HG02981 (cell line): ENCODE measurements at regions not wholly inside any gene's neighbourhood (a gene's known extent, or its start where the extent isn't known, plus 50 kb on each side); places are given as distances from the start of the nearest gene placed in this dataset.
"Not testable (repeated sequence)": the region's sequence is repeated elsewhere in the genome, so short reads cannot be mapped to it uniquely, and the experiment has no call there.

Experiments used
- ATAC-seq: cut with Tn5 transposase; IDR thresholded peaks from one replicate; pipeline ENCODE4 v1.9.1; 2021; ENCODE audit warnings: mild to moderate bottlenecking, moderate library complexity; ENCODE audit not compliant: unreplicated experiment

DNA sequence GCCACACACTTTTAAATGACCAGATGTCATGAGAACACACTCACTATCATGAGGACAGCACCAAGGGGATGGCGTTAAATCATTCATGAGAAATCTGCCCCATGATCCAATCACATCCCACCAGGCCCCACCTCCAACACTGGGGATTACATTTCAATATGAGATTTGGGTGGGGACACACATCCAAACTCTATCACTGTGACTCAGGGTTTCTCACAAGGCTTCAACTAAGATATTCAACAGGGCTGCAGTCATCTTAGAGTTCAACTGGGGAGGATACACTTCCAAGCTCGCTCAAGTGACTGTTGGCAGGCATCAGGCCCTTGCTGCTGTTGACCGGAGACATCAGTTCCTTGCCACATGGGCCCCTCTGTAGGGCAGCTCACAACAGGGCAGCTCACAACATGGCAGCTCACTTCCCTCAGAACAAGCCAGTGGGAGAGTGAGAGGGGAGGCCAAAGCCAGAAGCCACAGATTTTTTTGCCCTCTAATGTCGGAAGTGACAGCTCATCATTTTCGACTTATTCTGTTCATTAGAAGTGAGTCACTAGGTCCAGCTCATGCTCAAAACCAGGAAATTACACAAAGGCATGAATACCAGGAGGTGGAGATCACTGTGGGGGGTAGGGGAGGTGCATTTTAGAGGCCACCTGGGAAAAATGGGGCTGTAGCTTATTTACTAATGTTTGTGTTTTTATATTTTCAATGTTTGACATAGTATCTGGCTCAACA is 50.8 kb upstream of the PTHLH start:
- no peak for ATAC-seq

DNA sequence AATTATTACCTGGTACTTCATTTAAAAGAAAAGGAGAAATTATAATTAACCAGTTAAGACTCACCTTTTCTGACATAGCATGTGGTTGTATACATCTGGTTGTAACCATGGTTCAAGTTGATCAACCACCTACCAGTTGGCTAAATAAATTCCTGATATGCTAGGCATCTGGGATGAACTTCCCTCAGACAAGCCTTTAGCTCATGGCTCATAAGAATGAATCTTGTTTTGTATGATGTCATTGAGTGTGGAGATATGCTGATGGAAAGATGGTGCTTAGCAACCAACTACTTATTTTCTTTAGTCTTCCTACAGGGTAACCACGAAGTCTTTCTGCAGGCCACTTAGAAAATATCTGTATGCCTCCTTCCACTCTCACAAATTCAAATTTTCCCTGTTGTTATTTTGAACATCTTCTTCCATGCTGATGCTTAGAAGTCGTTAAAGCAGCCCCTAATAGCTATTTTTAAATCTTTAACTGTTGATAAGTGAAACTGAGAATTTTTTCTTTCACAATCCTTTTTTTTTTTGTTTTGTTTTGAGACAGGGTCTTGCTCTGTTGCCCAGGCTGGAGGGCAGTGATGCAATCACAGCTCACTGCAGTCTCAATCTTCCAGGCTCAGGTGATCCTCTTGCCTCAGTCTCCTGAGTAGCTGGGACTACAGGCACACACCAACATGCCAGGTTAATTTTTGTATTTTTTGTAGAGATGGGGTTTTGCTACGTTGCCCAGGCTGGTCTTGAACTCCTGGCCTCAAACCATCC is 51.9 kb upstream of the PTHLH start:
- ATAC-seq = no peak

DNA sequence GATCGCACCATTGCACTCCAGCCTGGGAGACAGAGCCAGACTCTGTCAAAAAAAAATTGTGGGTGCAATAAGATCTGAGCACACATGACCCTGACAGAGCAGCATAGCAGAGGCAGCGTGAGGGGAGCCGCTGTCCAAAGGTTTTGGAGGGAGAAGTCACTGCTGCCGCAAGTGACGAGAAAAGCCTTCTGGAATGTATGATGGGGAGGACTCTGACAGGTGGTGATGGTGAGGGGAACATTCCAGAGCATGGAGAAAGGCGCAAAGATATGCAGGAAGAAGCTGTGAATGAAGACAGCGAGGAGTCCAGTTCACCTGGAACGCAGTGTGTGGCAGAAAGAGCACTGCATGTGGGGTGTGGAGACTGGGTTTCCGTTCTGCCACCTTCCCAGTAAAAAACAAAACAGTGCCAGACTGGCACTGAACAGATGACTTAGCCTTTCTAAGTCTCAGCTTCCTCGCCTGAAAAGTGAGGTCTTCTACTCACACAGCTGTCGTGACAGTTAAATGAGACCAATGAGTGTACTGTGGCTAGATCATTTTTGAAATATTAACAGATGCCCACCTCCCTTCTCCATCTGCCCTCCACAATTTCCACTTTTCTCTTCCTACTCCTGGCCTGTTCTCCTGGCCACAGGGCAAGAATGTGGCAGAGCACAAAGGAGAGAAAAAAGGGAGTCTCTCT is 53.4 kb upstream of the PTHLH start:
- ATAC-seq = no peak

DNA sequence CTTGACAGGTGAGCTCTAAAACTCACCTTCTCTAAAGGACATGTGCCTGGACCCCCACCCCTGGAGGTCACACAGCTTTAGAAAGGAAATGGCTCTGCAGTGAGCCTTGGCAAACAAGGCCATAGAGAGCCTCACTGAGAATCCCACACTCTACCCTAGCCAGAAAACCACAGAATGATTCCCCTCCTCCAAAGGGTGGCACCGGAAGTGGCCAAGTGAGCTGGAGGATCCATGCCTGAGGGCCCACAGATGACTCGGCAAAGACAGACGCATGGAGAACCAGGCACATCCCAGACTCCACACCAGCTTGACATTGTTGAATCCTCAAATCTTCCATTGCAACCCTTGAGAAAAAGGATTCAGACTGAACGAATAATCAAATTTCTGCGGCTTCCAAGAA is 54.2 kb upstream of the PTHLH start:
- no peak for ATAC-seq

DNA sequence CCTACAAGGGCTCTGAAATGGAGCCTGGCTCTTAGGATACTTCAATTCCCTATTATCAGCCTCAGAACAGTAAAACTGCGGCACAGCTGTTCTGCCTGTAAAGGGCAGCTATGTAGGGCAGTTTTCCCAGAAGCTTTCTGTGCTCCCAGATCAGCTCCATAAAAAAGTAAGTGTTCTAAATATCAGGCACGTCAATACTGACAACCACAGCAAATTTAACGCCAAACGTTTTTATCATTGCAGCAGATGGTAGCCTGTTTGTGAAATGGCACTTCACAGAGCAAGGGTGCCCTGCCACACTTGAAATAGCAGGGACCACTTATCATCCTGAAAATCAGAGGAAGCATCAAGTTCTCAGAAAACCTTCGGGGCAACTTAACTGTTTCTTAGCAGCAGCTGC is 54.8 kb upstream of the PTHLH start:
- no peak for ATAC-seq

DNA sequence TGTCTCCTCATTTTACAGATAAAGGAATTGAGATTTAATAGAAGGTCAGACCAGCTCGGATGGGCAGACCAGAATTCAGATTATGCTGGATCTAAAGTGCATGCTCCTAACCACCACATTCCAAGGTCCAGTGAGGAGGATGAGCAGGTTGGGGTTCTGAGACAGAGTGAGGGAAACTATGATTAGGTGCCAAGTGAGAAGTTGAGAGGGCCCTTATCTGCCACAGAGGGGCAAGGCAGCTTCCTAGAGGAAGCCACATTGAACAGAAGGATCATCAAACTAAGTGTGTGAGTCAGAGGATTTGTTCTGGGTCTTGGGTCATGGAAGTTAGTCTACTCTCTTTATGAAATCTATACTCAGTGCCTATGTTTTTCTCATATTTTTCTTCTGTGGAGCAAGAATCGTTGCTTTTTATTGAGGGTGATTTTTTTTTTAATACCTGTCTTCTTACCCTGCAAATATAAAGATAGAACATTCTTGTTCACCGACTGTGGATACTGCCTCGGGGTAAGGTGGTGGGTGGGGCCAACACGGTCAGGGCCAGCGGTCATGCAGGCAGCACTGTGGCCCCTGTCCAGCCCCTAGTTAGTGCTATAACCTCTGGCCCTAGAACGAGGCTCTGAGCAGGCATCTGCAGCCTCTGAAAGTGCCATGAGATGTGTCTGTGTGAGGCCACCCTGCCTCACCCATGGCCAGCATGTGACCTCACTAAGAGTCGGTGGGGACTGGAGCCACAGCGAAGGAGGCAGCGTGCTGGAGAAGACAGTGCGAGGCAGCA is 55.6 kb upstream of the PTHLH start:
- no peak for ATAC-seq

DNA sequence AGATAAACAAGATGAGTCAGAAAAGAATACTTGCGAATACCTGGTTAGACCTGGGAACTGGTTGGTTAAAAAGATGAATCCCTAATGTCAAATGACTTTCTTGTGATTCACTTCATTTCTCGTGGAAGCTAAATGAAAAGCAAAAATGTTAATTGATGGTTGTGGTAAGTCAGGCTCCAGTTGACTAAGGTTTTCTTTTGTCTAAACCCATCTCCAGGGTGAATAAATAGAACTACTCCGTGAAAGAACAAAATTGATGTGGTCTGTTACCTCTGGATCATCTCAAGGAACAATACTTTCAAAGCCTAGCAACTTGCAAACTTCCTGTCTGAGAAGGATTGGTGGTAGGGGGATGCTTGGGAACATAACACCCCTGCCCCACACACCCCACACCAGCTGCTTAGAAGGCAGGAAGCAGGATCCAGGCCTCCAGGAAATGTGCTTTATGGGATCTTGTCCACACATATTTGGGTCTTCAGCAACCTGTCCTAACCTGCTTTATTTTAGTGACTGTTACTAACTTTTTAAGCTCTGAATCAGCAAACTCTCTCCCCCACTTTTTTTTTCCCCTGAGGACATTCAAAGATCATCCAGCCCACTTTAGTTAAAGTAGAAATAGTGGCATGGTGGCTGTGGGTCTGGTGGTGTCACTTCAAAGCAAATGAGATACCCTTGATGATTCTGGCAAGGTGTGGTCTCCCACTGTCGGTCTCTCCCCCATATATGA is 60.4 kb upstream of the PTHLH start:
- ATAC-seq = no peak

DNA sequence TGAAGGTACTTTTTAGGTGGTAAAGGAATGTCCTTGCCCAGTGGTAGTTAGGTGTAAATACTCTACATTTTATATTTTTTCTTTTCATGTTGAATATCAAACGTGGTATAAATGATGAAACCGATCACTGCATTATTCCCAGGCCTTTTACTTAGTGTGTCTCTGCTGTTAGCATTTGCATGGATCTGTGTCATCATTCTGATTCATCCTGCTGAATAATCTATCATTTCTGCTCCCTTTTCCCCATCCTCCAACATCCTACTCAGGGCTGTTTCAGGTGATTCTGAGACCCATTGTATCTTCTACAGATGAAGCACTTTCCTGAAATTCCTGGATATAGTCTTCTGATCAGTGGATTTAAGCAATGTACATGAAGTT is 61.0 kb upstream of the PTHLH start:
- no peak for ATAC-seq

DNA sequence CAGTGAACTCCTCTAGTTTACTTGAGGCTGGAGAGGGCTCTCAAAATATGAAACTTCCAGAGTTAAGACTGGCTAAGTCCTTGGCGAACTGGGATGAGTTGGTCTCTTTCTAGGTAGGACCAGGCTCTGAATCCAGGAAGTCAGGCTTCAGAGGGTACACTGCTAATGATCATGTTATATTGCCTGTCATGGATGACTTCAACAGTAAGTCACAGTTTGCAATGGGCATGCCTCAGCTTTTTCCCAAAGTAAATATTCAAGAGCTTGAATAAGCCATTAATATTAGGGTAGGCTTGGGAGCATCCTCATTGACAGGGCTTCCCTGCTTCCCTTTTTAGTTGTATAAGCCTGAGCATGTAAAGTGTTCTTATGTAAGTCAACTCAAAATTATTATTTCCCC is 61.7 kb upstream of the PTHLH start:
- ATAC-seq = no peak

DNA sequence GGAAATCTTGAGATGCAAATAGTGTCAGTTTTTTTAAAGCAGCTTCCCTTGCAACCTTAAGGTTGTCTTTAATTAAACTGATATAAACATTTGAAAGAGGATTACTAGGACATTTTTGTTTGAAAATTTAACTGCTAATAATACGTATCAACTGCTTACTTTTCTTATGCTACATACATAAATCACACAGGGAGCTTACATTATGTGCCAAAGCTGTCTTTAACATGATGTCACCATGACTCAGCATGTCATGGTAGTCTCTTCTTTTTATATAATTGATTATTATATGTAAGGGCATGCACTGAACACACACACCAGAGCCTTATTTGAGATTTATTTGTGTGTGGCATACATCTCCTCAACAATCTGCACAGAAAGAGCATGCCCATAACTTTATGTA is 63.0 kb upstream of the PTHLH start:
- ATAC-seq = no peak

DNA sequence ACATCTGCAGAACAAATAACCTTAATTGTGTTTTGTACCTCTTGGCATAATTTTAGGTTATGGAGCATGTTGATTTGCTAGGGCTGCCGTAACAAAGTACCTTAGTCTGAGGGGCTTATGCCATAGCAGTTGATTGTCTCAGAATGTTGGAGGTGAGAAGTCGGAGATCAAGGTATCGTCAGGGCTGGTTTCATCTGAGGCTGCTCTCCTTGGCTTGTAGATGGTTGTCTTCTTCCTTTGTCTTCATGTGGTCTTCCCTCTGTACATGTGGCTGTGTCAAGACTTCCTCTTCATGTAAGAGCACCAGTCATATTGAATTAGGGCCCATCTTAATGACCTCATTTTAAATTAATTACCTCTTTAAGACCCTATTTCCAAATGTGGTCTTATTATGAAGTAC is 64.4 kb upstream of the PTHLH start:
- ATAC-seq = no peak

DNA sequence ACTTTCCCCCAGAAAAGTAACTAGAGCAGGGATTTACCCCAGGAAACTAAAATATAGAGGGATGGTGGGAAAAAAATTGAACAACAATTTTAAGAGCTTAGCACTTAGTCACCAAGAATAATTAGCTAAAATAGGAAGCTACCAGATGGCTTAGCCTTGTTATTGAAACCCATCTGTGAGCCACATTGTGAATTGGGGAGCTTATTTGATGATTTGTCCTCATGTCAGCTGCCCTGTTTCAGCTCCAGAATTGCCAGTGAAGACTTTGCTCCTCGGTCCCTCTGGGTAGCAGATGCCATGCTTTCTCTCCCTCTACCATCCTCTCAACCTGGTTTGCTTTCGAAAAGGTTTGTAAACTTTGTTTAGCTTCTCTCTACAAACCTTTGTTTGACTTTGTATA is 67.7 kb upstream of the PTHLH start:
- ATAC-seq = no peak

DNA sequence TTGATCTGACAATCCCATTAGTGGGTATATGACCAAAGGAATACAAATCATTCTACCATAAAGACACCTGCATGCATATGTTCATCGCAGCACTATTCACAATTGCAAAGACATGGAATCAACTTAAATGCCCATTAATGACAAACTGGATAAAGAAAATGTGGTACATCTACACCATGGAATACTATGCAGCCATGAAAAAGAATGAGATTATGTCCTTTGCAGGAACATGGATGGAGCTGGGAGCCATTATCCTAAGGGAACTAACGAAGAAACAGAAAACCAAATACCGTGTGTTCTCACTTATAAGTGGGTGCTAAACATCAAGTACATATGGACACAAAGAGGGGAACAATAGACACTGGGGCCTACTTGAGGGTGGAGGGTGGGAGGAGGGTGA is 74.1 kb upstream of the PTHLH start:
- not testable (repeated sequence) for ATAC-seq

DNA sequence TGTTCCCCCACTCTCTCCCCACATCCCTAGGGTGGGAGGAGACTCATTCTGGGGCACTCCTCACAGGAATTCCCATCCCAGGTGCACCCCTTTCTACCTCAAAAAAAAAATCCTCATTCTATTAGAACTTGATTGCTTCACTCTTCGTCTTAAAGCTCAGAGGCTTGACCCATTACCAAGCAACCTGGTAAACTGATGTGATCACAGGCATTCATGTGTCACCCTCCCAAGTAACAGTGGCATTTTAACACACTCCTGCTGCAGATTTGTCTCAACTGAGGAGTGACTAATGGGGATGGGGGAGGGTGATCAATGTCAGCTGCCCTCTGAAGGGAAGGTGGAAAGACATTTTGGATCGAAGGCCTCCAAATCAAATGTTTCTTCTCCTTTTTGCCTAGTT is 78.1 kb upstream of the PTHLH start:
- no peak for ATAC-seq

DNA sequence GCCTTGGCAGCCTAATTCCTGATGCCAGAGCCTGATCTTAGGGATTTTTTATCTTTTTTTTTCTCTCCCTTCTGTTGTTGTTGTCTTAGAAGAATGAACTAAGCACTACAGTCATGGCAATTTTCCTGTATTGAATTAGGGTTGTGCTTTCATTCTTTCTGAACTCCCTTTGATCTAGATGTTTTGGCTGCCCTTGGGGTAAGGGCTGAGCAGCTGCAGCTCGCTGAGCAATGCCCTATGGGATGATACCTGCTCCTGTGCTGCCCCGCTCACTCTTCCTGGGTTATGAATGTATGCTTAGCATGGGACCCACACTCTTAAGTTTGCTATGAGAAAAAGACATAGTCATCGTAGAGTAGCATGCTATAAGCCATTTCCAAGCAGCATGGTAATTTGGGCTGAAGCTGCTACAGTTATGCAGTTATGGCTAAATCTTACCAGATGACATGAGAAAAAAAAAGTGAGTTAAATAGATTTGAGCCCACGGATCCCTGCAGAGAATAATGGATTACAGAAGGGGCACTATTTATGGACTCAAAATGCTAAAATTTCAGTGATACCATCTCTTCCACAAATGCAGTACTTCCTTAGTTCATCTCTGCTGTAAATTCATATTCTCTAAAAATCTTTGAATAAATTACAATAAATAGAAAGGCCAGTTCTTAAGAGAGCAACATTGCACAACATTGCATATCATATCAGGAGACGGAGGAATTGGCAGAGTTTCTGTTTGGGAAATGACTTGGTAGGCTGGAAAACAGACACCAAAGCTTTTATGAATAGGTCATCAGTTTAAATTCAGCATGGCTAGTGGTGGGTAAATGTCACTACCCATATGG is 79.2 kb upstream of the PTHLH start:
- ATAC-seq = no peak

DNA sequence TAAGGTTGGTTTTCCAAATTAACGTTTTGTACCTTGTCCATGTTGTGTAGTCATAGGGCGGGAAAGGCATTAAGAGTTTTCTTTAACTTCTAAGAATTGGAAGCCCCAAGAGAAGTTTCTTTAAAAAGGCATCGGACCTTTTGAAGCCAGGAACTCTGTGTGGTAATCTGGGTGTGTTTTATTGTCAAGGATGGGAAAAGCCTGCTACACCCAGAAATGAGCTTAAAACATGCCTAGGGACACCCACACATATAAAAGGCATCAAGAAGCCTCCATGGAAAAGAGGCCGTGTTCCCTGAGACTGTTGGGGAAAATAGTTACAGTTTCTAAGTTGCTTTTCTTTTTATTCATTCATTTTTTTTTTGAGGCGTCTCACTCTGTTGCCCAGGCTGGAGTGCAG is 81.0 kb upstream of the PTHLH start:
- no peak for ATAC-seq

DNA sequence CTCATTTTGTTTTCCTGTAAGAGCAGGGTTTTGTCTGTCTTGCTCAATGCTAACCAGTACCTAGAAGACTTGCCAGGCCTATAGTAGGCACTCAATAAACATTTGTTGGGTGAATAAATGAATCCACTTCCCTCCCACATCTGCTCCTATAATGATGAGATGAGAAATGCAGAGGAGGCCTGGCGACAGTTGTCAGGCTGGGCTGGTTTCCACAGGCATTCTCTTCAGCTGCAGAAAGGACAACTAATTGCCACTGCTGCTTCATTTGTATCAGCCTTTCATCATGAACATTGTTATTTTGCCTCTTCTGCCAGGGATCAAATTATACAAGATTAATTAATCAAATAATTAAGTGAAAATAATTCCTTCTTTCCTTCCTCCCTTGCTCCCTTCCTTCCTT is 82.0 kb upstream of the PTHLH start:
- ATAC-seq = no peak

DNA sequence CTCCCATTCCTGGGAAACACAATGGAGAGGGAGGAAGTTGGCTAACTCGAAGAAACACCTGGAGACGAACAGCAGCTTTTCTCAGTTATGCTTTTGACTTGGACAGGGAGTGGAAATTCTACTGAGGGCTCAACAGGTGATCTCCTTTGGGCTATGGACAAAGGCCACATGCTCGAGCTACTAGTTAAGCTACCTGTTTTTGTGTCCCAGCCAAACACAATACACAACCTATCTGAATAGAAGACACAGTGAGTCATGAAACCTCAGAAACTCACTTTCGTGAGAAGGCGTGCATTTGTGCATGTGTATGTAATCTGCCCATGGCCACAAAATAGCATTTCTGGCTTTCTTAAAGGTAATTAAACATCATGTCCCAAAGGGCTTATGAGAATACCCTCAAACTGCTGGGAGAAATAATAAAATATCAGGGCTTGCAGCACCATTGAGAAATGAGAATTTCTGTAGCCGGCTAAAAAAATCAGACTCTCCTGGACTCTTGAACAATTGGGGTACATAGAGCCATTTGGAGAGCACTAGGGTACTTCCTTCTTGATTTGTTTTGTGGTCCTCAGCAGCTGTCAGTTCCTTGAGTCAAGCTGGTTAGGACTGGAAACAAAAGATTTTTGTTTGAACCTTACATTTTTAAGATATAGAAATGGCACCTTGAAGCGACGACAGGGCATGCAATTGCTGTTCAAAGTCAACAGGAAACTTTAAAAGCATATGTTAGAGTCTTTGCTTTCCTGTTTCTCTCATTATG is 85.5 kb upstream of the PTHLH start:
- ATAC-seq = no peak

DNA sequence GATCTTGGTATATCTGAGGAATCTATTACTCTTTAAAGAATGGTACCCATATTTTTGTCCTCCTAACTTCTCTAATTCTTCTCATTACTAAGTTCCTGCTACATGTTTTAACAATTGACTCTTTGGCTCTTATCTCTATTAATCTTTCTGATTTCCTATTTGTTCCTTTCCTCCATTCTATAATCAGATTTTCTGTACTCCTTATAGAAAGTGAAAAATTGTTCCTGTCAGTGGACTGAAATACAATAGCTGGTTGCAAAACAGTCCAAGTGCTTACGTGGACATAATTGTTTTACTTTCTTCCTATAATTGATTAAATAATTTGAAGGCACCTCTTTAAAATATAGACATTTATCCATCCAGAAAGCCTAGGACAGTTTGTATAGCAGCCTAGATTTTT is 86.7 kb upstream of the PTHLH start:
- ATAC-seq = no peak
